GM21515 (cell line): ENCODE measurements at regions not wholly inside any gene's neighbourhood (a gene's known extent, or its start where the extent isn't known, plus 50 kb on each side); places are given as distances from the start of the nearest gene placed in this dataset.

ENCODE experiments used
- ATAC-seq: cut with Tn5 transposase; IDR thresholded peaks from one replicate; pipeline ENCODE4 v1.9.1; 2021; ENCODE audit not compliant: unreplicated experiment

DNA sequence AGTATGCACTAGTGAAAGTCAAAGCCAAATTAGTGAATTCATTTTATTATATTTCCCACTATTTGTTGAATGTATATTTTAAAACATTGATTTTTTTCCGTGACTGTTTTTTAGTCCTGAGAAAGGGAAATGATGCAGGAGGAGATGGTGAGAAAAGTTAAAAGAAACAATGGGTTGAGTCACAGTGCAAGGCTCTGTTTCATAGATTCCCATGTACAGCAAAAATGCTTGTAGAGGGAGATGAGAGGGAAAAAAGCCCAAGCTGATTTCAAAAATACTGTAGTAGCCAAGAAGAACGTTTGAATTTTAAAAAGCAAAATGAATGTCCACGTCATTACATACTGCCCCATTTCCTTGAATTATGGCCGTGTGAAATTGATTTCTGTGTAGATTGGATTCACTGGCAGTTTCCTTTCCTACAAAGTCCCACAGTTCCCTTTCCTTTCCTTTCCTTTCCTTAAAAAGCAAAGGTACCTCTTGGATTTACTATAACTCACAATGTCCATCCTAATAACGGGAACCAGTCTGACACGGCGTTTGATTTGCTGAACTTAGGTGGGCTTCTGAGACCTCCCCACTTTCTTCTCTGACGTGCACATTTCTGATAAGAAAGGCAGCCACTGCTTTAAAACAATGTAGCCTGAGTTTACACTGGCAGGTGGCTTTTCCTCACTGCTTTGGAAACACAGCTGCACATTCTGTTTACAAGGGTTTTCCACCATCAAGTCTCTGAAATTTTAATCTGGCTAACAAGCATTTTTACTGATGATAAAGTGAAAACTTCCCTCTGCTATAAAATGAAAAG, 63.7 kb downstream of the SPCS3 start:
- ATAC-seq, result no peak

GRCh38 chr4:176385601-176386000, 65.8 kb downstream of the SPCS3 start:
- no peak for ATAC-seq

GRCh38 chr4:176387571-176387970, 67.8 kb downstream of the SPCS3 start:
- no peak for ATAC-seq

DNA sequence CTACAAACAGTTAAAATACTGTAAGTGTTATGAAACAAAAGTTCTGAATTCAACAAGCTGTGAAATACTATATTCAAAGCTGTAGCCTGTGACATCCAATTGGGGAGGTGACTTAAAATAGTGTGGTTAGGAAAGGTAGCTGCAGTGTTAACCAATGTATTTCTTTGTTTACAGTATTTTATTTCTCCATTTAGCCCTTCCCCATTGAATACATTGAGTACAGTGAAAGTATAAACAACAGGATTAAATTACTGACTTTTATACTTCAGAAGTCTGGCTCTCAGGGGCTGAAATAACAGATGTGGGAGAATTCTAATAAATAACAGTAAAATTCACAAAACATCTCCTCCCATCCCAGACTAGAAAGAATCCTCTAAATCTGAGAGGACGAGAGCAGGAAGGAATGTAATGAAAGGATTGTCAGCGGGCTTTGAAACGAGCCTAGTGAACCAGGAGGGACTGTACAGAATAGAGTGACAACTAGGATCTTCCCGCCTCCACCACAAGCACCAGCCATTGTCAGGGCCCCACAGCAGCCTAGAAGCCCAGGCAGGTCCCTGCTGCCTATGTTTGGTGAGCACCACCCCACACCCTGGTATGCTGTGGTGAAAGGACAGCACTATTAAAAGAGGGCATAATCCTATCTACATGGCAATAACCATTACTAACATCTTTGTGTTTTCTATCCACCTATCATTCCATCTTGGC, 73.7 kb downstream of the SPCS3 start:
- no peak for ATAC-seq

- ATAC-seq, result no peak
Measured at GRCh38 chr4:176400816-176401461, 81.2 kb downstream of the SPCS3 start.

- no peak for ATAC-seq
Measured at GRCh38 chr4:176404621-176405020, 84.9 kb downstream of the SPCS3 start.

GRCh38 chr4:176406297-176406696, 86.5 kb downstream of the SPCS3 start:
- ATAC-seq, result no peak

DNA sequence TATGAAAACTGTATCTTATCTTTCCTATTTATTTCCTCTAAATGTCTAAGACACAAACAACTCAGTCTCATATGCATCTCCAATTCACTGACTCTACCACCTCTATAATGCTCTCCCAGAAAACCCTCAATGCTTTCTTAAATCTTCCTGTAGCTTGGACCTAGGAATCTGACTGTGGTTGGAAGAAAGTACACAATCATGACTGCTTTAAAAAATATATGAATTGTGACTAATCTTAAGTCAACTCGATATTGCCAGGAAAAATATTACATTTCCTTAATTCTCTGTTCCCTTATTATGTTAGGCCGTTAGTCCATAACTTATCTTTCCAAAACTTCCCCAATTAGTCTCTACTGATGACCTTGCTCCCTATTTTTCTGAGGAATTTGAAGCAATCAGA, 87.0 kb downstream of the SPCS3 start:
- no peak for ATAC-seq

GRCh38 chr4:176409627-176410026, 89.9 kb downstream of the SPCS3 start:
- no peak for ATAC-seq

- ATAC-seq, result peak; percentile 74
Measured at GRCh38 chr4:176413171-176413570, 93.4 kb downstream of the SPCS3 start.

- no peak for ATAC-seq
Measured at GRCh38 chr4:176422001-176422400, 102.2 kb downstream of the SPCS3 start.

DNA sequence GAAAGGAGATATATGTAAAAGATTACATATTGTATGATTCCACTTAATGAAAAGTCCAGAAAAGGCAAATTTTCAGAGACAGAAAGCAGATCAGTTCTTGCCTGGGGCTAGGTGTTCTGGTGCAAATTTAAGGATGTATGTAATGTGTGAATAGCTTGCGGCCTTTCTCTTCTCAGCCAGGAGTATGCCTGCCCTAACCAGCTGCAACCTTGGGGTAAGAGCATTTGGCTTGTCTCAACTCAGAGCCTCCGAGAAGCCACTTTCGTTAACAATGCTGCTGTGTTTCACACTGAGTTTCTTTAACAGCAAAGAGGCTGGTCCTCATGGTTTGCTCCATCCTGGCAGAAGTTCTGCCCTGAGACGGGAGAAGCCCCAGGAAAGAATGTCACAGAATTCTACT, 102.7 kb downstream of the SPCS3 start:
- ATAC-seq, result no peak

DNA sequence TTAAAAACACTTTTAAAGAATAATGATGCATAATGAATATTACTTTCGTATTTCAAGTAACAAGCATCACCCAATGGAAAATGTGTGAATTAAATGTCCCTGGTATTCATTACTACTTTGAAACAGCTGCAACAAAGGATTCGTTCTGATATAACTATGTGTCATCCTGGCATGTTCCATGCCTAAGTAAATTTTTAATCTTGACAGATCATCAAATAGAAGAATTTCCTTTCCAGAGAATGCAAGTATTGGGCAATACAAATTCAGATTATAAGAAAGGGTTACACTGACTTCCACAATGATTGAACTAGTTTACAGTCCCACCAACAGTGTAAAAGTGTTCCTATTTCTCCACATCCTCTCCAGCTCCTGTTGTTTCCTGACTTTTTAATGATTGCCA, 105.3 kb downstream of the SPCS3 start:
- ATAC-seq, result no peak

GRCh38 chr4:176432811-176433540, 113.2 kb downstream of the SPCS3 start:
- ATAC-seq, result no peak

GRCh38 chr4:176433983-176434382, 114.2 kb downstream of the SPCS3 start:
- no peak for ATAC-seq

DNA sequence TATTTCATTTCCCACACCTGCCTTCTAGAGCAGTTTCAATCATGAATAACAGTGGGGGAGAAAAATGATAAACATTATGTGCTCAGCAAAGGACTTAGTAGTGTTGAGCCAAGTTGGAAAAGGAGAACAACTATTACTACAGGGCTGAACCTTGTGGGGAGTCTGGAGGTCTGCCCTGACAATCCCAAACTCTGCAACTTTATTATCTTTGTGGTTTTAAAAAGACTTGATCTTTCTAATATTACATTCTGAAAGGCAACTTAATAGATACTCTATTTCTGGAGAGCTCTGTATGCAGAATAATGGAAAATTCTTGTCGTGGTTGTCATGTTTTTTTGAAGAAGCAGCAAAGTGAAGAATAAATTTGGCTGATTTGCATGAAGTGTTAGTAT, 116.1 kb downstream of the SPCS3 start:
- ATAC-seq, result no peak

- no peak for ATAC-seq
Measured at GRCh38 chr4:176436293-176436973, 116.7 kb downstream of the SPCS3 start.

- ATAC-seq, result no peak
Measured at GRCh38 chr4:176437756-176438155, 118.0 kb downstream of the SPCS3 start.

GRCh38 chr4:176438401-176438800, 118.6 kb downstream of the SPCS3 start:
- ATAC-seq, result no peak

DNA sequence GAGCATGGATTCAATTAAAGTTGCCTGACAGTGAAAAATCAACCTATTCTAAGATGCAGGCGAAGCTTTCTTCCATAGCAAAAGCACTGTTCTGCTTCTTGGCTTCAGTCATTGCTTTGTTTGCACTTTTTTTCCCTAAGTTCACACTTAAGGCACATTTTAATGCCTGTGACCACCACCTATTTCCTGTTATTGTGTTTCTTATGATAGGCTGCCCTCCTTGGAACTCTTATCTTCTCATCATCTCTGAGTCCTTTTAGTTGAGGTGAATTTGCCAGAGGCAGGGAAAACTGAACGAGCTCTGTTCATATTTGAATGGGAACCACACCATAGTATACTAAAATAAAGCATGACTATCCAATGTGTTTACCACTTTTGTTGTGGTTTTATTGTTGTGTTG, 119.8 kb downstream of the SPCS3 start:
- ATAC-seq, result no peak

GRCh38 chr4:176440698-176441097, 120.9 kb downstream of the SPCS3 start:
- no peak for ATAC-seq
